GM12878 (cell line): ENCODE measurements at regions not wholly inside any gene's neighbourhood (a gene's known extent, or its start where the extent isn't known, plus 50 kb on each side); places are given as distances from the start of the nearest gene placed in this dataset.

Experiments used
- CTCF ChIP-seq, 3 experiments: IDR thresholded peaks in 2 of 3; conservative IDR thresholded peaks in 1 of 3; 2 replicates each; pipeline ENCODE4 v1.5.1; 2011; ENCODE audit warnings: low read depth in 3 of 3, low read length in 3 of 3, mild to moderate bottlenecking in 3 of 3, control low read depth in 2 of 3, moderate library complexity in 2 of 3, inconsistent platforms in 1 of 3, mixed read lengths in 1 of 3; ENCODE audit not compliant: control insufficient read depth in 2 of 3, insufficient read depth in 1 of 3; ENCODE audit errors: extremely low read depth in 1 of 3
- RBBP5 ChIP-seq: fragments of 200-600 bp; sonication (generic); conservative IDR thresholded peaks from 2 replicates; pipeline ENCODE4 v1.6.1; 2016

- TF ChIP-seq RBBP5 = no peak
- no peak for TF ChIP-seq CTCF (IDR thresholded peaks at IDR 0.05 in 2 of 3, conservative IDR thresholded peaks at IDR 0.05 in 1 of 3; ENCODE audit: control insufficient read depth in 2 of 3, extremely low read depth in 1 of 3, insufficient read depth in 1 of 3, low read depth in 3 of 3, low read length in 3 of 3)
Observed at GRCh38 chr11:13851691-13852090, 110.8 kb upstream of the SPON1 start.
